ENCODE measurements at regions not wholly inside any gene's neighbourhood (a gene's known extent, or its start where the extent isn't known, plus 50 kb on each side); places are given as distances from the start of the nearest gene placed in this dataset.

DNA sequence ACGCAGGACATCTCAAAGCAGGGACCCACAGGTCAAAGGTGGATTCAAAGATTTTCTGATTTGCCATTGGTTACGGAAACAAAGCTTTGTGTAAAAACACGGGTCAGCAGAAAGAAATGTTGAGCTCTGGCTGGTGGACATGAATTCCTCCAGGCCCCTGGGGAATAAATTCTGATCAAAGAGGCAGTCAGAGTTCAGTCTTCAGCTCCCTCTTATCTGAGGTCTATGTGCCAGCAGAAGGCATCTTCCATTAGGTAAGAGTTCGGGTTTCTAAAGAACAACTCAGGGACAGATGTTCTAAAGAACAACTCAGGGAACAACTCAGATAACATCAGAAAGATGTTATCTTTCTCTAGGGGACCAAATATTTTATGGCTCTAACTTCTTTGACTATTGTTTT, 64.9 kb upstream of the PALS2 start:
- no peak for TF ChIP-seq CTCF (IDR thresholded peaks at IDR 0.05; ENCODE audit: insufficient read depth, missing control alignments)
- FAIRE-seq: no peak
- DNase-seq (ENCODE audit: insufficient read length, low spot score): no peak

GRCh38 chr7:24510759-24511158, 62.5 kb upstream of the PALS2 start:
- DNase-seq (ENCODE audit: insufficient read length, low spot score) (no peak), FAIRE-seq (no peak)
- no peak for TF ChIP-seq CTCF (IDR thresholded peaks at IDR 0.05; ENCODE audit: insufficient read depth, missing control alignments)

- no peak for FAIRE-seq
- TF ChIP-seq CTCF (IDR thresholded peaks at IDR 0.05; ENCODE audit: insufficient read depth, missing control alignments): no peak
Measured at GRCh38 chr7:24517166-24517565, 56.1 kb upstream of the PALS2 start.

GRCh38 chr7:24521917-24522623, 51.2 kb upstream of the PALS2 start:
- DNase-seq (ENCODE audit: insufficient read length, low spot score) (no peak), FAIRE-seq (no peak)
- TF ChIP-seq CTCF (IDR thresholded peaks at IDR 0.05; ENCODE audit: insufficient read depth, missing control alignments): no peak

More at GRCh38 chr7:24517166-24517565, 56.1 kb upstream of the PALS2 start:
- DNase-seq (ENCODE audit: insufficient read length, low spot score): no peak
